GM19035 (cell line): ENCODE measurements at regions not wholly inside any gene's neighbourhood (a gene's known extent, or its start where the extent isn't known, plus 50 kb on each side); places are given as distances from the start of the nearest gene placed in this dataset.

Experiments used
- ATAC-seq: cut with Tn5 transposase; IDR thresholded peaks from one replicate; pipeline ENCODE4 v1.9.1; 2021; ENCODE audit not compliant: unreplicated experiment

DNA sequence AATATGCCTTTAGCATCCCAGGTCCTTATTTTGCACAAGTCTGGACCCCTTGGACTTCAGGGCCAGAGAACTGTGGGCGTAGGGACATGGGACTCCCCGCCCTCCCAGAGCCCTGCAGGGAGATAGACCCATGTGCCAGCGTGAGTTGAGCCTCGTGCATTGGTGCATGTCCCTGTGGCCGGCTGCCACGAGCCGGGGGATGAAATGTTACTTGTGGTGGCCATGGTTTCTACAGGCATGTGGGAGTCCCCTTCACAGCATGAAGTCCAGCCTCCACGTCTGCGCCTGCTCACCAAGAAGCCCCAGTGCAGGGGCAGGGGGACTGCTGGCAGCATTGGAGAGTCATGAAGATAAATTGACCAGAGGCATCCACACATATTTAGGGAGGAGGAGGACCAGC lies 470.0 kb downstream of the BCL11B start:
- no peak for ATAC-seq

DNA sequence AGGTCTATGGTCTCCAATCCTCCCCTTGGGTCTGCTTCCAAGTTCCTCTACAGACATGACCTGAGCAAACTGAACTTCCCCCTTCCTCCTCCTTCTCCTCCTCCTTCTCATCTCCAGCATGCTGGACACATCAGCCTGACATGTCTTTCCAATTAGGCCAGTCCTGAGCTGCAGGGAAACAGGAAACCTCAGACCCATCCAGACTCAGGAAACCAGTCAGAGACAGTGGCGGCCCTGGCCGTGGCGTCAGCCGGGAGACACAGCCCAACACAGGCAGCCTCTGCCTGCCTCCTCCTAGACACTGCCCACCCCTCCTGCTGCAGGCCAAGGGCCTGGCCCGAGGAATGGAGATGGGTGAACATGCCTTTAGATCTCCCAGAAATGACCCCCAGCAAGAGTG lies 468.8 kb downstream of the BCL11B start:
- ATAC-seq, result no peak

DNA sequence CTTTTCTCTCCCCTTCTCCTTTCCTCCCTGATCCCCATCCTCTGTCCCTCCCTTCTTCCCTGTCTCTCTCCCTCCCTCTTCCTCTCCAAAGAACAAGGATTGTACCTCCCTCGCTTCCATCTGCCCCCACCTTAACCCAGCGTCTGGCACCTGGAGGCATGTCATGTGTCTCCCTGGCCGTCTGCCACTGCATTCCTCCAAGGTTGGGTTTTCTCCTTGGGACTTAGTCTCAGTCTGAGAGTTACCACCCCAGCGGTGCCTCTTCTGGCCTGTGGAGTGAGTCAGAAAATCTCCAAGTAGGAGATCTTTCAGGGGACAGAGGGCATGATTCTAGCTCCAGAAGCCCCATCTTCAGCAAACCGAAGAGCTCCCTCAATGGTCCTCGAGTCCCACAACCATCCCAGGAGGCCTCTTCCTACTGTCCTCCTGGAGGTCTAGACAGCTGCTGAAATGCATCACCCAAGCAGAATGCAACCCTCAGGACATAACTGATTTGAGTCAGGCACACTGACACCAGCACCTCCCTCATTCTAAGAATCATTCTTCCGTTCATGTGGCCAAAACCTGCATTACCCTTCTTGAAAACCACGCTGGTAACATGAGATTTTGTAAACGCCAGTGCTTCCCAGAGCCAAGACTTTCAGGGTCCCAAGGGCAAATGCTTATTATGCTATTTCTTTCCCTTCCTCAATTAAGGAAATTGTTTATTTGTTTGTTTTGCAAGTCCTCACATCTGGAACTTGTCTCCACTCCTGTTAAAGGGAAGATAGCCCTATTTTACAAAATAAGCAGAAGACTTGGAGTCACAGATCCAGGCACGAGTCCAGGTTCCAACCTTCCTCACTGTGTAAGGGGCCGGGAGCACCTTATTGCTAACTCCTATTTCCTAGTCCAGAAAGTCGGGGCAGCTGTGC lies 463.2 kb downstream of the BCL11B start:
- ATAC-seq, result no peak

DNA sequence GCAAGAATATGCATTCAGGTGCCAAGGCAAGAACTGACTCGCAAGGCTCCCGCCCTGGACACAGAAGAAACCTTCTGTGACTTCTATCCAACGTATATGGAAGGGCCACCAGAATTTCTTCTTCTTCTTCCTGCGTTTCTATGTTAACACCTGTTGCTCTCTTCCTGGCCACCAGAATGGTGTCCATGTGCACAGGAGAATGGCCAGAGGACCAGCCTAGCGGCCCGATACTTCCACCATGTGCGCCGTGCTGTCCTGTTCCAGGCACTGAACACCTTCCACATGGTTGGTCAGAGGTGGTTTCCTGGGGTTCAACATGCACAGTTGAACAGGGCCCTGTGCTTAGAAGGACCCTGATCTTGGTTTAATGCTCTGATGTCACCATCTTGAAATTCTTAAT lies 455.8 kb downstream of the BCL11B start:
- ATAC-seq, result no peak

DNA sequence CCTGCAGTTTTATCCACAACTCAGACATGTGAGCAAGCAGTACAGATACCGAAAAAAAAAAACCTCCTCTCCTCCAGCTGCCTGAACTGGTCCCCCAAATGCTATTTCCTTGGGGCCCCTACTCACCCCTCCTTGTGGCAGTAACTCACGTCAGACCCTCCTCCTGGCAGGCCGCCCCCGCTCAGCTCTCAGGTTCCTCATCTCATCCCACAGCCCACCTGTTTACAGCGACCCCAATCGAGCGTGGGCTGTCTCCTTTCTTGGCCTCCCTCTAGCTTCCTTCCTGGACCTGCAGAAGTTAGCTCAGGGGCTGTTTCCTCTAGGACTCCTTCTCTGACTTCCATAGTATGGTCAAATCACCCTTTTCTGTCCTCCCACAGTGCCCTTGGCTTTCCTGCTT lies 455.3 kb downstream of the BCL11B start:
- ATAC-seq, result no peak

DNA sequence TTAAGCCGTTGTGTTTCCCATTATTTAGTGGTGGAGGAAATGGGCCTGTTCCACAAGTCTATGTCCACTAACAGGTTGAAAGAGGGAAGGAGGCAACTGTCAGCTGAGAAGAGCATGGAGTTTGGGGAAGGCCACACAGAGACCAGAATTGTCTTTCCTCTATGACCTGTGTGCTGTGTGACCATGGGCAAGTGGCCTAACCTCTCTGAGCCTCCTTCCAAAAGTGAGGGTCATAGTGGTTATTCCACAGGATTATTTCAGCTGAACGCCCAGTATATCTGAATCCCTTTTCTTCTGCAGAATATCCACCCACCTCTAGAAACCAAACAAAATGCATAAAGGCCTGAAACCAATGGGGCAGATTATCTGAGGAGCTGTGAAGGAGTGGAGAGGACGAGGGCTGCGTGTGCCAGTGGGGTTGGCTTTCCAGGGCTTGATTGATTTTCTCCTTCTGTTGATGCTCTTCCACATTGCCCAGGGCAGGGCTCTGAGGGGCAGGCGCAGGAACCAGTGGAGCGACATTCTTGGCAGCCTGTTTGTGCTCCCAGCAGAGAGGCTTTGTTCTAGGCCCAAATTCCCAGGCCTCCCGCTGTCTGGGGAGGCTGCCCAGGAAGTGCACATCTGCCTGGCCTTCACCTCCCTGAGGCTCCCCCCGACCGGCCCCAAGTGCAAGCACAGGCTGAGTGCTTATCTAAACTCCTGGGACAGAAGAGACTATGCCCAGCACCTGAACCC lies 452.7 kb downstream of the BCL11B start:
- no peak for ATAC-seq

DNA sequence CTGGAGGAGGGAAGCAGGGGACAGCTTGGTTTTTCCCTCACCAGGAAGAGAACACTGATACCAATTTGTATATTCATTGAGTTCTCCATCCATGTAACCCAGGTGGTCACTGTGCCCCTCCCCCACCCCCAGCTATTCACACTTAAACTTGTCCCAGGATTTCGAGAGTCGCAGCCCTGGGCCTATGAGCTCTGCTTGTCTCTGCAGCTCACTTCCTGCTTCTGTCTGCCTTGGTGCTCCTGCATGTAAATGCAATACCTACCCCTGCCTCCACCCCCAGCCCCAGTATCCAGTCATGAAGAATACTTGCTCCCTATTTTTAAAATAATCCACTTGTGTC lies 452.2 kb downstream of the BCL11B start:
- ATAC-seq, result no peak

DNA sequence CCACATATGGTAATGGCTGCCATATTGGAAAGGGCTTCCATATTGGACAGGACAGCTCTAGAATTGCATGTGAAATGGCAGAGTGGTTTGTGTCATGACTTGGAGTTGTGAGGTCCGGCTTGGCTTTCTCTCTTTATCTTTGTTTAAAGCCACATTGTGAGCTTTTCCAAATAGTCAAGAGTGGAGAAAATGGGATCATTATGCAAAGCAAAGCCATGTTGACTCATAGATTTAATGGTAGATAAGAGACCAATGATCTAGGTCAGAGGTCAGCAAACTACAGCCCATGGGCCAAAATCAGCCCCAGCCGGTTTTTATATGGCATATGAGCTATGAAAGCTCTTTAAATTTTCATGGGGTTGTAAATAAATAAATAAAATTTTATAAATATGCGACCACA lies 449.1 kb downstream of the BCL11B start:
- no peak for ATAC-seq

DNA sequence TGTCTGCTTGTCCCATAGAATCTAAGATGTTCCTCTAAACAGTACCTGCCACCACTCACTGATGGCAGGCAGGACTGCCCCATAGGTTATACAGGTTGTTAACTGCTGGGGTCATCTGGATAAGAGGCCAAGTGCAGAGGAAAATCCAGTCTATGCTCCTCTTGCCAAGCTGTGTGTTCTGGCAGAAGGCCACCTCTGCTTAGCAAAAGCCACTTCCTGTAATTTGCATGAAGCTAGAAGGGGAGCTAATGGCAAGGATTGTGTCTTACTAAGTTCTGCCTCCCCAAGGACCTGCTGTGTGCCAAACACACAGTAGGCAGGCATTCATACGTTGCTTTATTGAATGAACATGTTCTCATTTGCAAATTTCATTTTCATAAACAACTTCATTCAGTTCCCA lies 445.4 kb downstream of the BCL11B start:
- ATAC-seq, result no peak

DNA sequence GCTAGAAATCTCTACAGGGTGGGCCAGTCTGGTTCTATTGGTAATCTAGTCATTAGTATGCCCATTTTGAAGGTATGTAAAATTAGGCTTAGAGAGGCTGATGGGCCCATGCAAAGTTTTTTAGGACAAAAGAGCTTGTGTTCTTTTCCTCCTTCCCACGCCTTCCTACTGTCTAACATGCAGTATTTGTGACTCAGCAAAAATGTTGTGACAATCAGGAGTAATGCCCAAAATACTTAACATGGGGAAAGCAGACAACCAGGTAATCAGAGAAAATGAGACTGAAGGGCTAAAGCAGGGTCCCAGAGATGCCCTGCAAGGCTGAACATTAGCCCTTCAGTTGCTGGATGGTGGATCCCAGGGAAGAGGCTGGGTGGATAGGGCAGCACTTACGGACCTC lies 437.9 kb downstream of the BCL11B start:
- no peak for ATAC-seq

DNA sequence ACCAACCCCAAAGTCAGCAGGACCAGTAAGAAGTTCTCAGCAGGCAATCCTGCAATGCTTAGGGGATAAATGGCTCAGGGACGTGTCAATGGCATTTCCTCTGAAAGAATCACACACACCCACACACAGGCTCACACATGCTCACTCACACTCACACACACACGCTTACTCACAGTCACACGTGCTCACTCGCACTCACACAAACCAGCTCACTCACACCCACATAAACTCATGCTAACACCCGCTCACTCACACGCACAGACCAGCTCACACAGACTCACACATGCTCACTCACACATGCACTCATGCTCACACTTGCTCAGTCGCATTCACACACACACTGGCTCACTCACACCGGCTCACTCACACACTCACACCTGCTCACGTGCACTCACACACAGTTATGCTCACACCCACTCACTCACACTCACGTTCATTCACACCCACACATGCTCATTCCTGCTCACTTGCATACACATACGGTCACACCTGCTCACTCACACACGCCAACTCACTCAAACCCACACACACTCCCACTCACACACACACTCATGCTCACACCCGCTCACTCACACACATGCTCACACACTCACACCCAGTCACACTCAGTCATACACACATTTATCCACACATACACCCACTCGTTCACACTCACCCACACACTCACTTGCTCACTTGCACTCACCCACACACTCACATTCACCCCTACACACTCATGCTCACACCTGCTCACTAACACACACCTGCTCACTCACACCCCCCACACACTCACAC lies 436.8 kb downstream of the BCL11B start:
- ATAC-seq, result no peak

DNA sequence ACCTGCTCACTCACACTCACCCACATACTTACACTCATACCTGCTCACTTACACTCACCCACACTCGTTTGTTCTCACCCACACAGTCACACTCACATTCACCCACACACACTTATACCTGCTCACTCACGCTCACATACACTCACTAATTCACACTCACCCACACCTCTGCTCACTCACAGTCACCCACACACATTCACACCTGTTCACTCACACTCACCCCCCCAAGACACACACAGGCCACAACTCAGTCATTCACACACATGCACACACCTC lies 436.2 kb downstream of the BCL11B start:
- ATAC-seq, result no peak

DNA sequence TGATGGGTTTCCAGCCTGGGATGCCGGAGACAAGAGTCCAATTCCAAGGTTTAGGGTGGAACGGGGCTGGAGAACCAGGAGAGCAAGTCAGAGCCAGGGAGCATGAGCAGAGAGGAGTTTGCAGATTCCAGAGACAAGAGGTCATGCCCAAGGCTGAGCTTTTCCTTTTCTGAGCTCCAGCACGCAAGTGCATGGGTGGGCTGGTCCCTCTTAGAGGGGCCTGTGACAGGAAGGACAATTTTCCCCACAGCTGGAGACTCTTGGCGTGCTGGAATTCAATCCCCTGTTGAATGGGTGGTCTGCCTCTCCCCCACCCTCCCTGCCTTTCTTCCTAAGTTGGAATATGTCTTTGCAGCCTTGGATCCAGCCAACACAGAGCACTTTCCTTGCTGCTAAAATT lies 431.9 kb downstream of the BCL11B start:
- no peak for ATAC-seq

DNA sequence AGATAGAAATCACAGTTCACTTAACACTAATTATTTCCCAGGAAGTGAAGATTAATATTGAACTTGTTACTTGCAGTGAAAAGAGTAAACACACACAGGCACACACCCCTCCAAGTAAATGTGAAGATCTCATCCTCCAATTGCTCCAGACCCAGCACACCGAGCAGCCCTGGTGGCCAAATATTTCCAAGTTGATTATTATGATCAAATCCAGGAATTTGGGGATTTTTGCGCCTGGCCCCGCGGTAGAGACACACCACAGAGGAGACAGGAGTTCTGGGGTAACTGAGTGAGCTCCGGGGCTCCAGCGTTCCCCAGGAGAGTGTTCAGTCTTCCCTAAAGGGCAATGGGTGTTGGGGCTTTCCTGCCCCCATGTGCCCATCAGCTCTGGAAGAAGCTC lies 431.5 kb downstream of the BCL11B start:
- no peak for ATAC-seq

DNA sequence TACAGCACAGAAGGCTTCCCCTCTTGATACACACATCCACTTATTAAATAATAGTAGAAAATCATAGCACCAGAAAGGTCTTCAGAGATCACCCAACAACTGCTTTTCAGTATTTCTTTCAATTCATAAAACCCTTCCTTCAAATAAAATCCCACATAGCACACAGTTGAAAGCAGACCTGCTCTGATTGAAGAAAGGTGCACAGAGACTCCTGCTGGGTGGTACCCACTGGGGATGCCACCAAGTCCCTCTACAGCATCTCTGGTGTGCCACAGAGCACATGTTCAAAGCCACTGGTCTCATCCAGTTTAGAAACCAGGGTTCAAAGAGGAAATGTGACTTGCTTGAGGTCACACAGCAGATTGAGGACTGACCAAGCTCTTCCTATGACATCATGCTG lies 427.5 kb downstream of the BCL11B start:
- ATAC-seq, result no peak

DNA sequence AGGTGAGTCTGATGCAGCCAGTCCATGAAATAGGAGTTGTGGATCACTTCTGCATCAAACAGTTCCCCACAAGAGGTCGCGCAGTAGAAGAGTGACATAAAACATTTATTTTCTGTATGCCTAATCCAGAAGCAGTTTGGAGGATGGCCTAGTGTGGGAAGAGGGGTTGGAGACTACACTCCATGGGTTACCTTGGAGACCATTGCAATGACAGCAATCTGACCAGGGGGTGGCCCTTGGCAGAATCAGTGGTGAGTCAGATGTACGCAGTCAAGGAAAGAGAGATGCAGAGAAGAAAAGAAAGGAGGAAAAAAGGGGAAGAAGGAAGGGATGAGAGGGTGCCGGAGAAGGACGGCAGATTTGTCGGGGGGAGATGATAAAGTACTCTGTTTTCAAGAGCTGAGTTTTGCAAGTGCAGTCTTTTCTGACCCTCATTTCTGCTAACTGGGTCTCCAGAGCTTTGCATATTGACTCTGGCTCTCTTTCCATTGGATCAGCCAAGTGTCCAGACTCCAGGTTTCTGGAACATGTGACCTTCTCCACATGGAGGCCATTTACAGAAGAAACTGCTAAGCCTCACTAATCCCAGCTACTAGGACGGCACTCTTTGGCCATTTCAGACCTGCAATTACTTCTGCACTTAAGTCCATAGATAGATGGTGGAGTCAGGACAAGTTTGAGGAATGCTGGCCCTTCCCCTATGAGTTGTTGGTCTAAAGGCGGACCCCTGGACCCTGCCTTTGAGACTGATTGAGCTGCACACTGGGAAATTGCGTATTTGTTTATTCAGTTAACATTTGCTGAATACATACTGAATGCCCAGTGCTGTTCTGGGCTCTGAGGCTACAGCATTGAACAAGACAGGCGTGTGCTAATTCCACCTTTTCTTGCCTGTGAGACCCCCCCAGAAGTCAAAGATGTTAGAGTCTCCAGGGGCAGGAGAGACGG lies 424.2 kb downstream of the BCL11B start:
- no peak for ATAC-seq

DNA sequence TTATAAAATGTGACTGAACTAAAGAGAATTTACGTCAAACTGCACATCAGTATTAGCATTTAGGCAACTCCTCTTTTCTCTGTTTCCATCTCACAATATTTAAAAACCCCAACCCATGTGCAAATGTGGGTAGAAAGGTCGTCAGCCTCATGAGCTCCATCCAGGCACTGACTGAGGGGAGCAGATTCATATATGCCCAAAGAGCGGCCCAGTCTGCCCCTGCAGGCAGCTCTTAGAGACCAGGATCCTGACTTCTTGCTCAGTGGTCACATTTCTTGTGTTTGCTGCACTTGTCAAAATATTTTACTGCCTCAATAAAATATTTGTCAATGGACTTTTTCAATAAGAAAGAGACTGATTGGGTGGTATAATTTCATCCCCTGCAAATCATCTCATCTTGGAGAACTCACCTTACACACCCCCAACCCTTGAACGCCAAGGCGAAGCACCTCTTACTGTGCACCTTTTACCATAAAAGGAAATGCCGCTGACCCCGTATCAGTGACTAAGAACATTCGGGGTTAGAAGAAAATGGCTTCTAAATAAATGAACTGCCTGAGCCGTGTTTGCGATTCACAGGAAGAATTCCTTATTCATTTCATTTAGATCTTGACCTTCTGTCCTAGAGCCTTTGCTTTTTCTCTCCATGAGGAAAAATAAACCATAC lies 418.8 kb downstream of the BCL11B start:
- ATAC-seq, result no peak

DNA sequence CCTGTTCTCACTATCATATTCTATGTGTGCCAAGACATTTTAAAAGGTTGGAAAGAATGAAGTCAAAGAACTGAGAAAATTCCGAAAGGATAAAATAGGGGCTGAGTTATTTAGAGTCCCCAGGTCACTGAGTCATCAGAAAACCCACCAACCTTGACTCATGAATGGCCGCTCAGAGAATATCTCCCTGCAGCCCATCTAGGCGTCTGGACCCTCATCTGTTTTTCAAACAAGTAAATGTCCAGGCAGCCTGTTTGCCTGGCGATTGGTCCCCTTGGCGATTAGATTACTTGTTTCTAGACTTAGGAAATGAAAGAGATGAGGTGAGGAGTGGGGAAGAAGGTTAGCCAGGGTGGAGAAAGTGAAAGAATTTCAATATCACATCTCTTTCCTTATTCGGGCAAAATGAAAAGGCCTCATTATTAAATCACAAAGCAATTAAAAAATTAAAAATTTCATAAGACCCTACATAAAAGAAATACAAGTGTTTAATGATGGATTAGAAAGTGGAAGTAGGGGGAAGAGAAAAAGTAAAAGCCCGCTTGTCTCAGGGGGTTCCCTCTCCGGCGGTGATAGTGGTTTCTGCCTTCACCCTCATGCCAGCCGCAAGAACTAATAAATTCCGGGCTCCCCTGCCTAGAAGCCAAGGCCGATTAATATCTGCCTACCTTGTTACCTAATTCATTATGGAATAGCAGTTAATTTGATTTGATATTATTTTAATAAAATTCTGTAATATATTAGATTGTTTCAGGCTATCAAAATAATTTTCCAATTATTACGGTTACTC lies 415.9 kb downstream of the BCL11B start:
- ATAC-seq, result no peak

DNA sequence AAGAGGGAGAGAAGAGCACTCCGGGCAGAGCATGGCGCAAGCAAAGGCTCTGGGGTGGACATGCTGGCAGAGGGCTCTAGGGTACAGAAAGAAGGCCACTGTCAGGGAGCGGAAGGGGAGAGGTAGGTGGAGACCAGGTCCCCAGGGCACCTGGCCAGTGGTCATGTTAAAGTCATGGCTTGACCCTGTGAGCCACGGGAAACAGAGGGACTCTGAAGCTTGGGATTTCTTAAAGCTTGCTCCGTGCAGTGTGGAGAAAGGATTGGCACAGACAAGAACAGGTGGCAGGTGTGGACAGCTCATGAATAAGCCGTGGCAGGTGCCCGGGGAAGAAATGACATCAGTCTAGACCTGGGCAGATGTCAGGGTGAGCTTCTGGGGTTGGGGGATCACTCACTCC lies 413.8 kb downstream of the BCL11B start:
- ATAC-seq, result no peak

DNA sequence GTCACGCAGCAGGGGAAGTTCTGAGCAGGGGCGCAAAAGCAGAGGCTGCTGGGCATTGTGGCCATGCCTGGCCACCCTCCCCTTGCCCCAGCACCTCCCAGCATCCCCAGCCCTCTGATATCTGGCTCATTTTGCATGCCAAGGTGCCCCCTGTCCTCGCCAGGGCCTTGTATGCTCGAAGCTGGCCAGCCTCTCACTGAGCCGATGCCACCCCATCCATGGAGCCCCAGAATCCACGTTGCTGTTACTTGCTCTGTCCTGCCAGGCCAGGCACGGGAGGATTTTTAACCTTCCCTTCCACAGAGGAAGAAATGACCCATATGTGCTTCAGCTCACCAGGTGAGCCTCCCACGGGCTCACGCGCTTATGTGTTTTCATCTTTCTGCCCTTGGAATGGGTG lies 413.4 kb downstream of the BCL11B start:
- no peak for ATAC-seq
